HCT116 (cell line): ENCODE measurements at regions not wholly inside any gene's neighbourhood (a gene's known extent, or its start where the extent isn't known, plus 50 kb on each side); places are given as distances from the start of the nearest gene placed in this dataset.
A peak's percentile ranks its signal among the peaks of the same experiment; 100 is the strongest.

Source experiments
- ATAC-seq: fragments of 200-7000 bp; cut with Tn5 transposase; 2 replicates; pipeline ENCODE4 v1.9.1; 2020; ENCODE audit warnings: mild to moderate bottlenecking, moderate library complexity
- BruUV-seq: library from RNA; stranded (reverse); fragments of 400-500 nt; replicated peaks from 2 replicates; lab custom pipeline; 2021; lab: Mats Ljungman, UMichigan
- CTCF ChIA-PET: fragments of 300-600 bp; sonication (Branson Sonifier 250); formaldehyde crosslinking; loops from one replicate; lab custom pipeline; 2021; ENCODE audit warnings: antibody characterized with exemption; lab: Charles Lee
- POLR2A ChIA-PET: fragments of 300-600, 350-600 bp; sonication (Branson Sonifier 250); formaldehyde crosslinking; loops from one replicate; lab custom pipeline; 2021; ENCODE audit warnings: antibody characterized with exemption; lab: Charles Lee
- RAD21 ChIA-PET, 2 experiments: fragments of 300-600 bp; sonication (Branson Sonifier 250); formaldehyde crosslinking; loops; one replicate each; lab custom pipeline; 2023; ENCODE audit warnings: low total read pairs in 2 of 2; ENCODE audit not compliant: uncharacterized antibody in 2 of 2, unreplicated experiment in 2 of 2, low non-redundant PET in 1 of 2; lab: Charles Lee
- DNase-seq: peaks from one replicate; pipeline ENCODE4 v3.0.0-alpha.2; 2010; ENCODE audit warnings: low read depth, low spot score
- H2AFZ ChIP-seq: fragments of 200-600 bp; shearing (Covaris generic), sonication (generic); 2 replicates; pipeline ENCODE4 v1.6.1; 2017; ENCODE audit warnings: low read depth, mixed run types, mixed read lengths, antibody characterized with exemption, low read length; ENCODE audit not compliant: poor library complexity, severe bottlenecking
- H3K27ac ChIP-seq: 2 replicates; pipeline ENCODE4 v1.5.1; 2012; ENCODE audit warnings: low read depth, low read length
- H3K27me3 ChIP-seq: fragments of 200-600 bp; sonication (generic); 2 replicates; pipeline ENCODE4 v1.6.1; 2016; ENCODE audit warnings: mixed run types, low read length, mixed read lengths; ENCODE audit not compliant: insufficient read depth
- H3K36me3 ChIP-seq, 2 experiments: fragments of 200-500 bp in 1 of 2; fragments of 200-600 bp in 1 of 2; sonication (Bioruptor generic) in 1 of 2; sonication (generic) in 1 of 2; 2 replicates each; pipeline versions ENCODE4 v1.5.1 to v1.6.1; 2014 to 2016; ENCODE audit warnings: low read length in 2 of 2, inconsistent platforms in 1 of 2, mixed read lengths in 1 of 2, mixed run types in 1 of 2; ENCODE audit not compliant: insufficient read depth in 2 of 2, control insufficient read depth in 1 of 2
- H3K4me1 ChIP-seq, 2 experiments: fragments of 200-600 bp in 1 of 2; sonication (generic) in 1 of 2; 2 replicates each; pipeline versions ENCODE4 v1.5.1 to v1.6.1; 2012 to 2017; ENCODE audit warnings: low read length in 2 of 2, inconsistent platforms in 1 of 2, mild to moderate bottlenecking in 1 of 2, mixed read lengths in 1 of 2, mixed run types in 1 of 2, moderate library complexity in 1 of 2; ENCODE audit not compliant: insufficient read depth in 2 of 2, control insufficient read depth in 1 of 2
- H3K4me2 ChIP-seq: fragments of 200-600 bp; sonication (generic); 2 replicates; pipeline ENCODE4 v1.6.1; 2017; ENCODE audit warnings: mixed run types, low read length, mixed read lengths
- H3K4me3 ChIP-seq, 2 experiments: fragments of 200-600 bp in 1 of 2; sonication (generic) in 1 of 2; replicated peaks in 1 of 2; 2 replicates each; pipeline ENCODE4 v1.5.1; 2011 to 2016; ENCODE audit warnings: low read length in 2 of 2, control low read depth in 1 of 2, low read depth in 1 of 2, mild to moderate bottlenecking in 1 of 2, mixed read lengths in 1 of 2, mixed run types in 1 of 2
- H3K79me2 ChIP-seq: fragments of 200-600 bp; sonication (generic); 2 replicates; pipeline ENCODE4 v1.6.1; 2017; ENCODE audit warnings: mild to moderate bottlenecking, mixed run types, low read length, moderate library complexity, mixed read lengths; ENCODE audit not compliant: insufficient read depth
- H3K9ac ChIP-seq: fragments of 200-600 bp; sonication (generic); 2 replicates; pipeline ENCODE4 v1.6.1; 2016; ENCODE audit warnings: low read length, mixed read lengths
- H3K9me2 ChIP-seq: fragments of 200-600 bp; sonication (generic), shearing (Covaris generic); 2 replicates; pipeline ENCODE4 v1.6.1; 2017; ENCODE audit warnings: mixed run types, mild to moderate bottlenecking, moderate library complexity; ENCODE audit not compliant: insufficient read depth
- H3K9me3 ChIP-seq, 2 experiments: fragments of 200-500 bp in 1 of 2; fragments of 200-600 bp in 1 of 2; sonication (Bioruptor generic) in 1 of 2; sonication (generic) in 1 of 2; 2 replicates each; pipeline ENCODE4 v1.6.1; 2014 to 2017; ENCODE audit warnings: low read length in 2 of 2, mixed read lengths in 2 of 2, inconsistent platforms in 1 of 2, low read depth in 1 of 2, mild to moderate bottlenecking in 1 of 2, mixed run types in 1 of 2, moderate library complexity in 1 of 2; ENCODE audit not compliant: control insufficient read depth in 1 of 2, insufficient read depth in 1 of 2
- H4K20me1 ChIP-seq: fragments of 200-600 bp; sonication (generic), shearing (Covaris generic); 2 replicates; pipeline ENCODE4 v1.6.1; 2017; ENCODE audit warnings: mixed run types, mild to moderate bottlenecking, moderate library complexity; ENCODE audit not compliant: insufficient read depth
- ELF1 ChIP-seq: IDR thresholded peaks from 2 replicates; pipeline ENCODE4 v1.6.1; 2012; ENCODE audit warnings: low read depth, borderline replicate concordance
- FOSL1 ChIP-seq: IDR thresholded peaks from 2 replicates; pipeline ENCODE4 v1.6.1; 2012; ENCODE audit warnings: low read depth
- POLR2A ChIP-seq: IDR thresholded peaks from 2 replicates; pipeline ENCODE4 v1.7.0; 2011; ENCODE audit warnings: borderline replicate concordance; ENCODE audit not compliant: insufficient read depth, insufficient read length; ENCODE audit errors: extremely low read depth
- ZNF274 ChIP-seq: fragments of 200-500 bp; sonication (Bioruptor generic); IDR thresholded peaks from 2 replicates; pipeline ENCODE4 v1.6.1; 2014; ENCODE audit warnings: mild to moderate bottlenecking, low read depth, low read length, inconsistent platforms
- intact Hi-C: fragments of 100-400 bp; cut with micrococcal nuclease; formaldehyde crosslinking; loops from 2 replicates; pipeline ENCODE4 v1.10.0; 2022
- TF ChIP-seq, protein P1 (sequence below), 3 experiments: fragments of 200-600 bp in 1 of 3; sonication (generic) in 1 of 3; IDR thresholded peaks in 2 of 3; conservative IDR thresholded peaks in 1 of 3; 2 replicates each; pipeline ENCODE4 v1.5.1; 2012 to 2017; ENCODE audit warnings: low read depth in 2 of 3, low read length in 2 of 3, antibody characterized with exemption in 1 of 3, borderline replicate concordance in 1 of 3, control low read depth in 1 of 3, mild to moderate bottlenecking in 1 of 3, mixed read lengths in 1 of 3, mixed run types in 1 of 3, moderate library complexity in 1 of 3; ENCODE audit not compliant: insufficient read depth in 1 of 3
- TF ChIP-seq, protein P2 (sequence below): IDR thresholded peaks from 2 replicates; pipeline ENCODE4 v1.6.1; 2011; ENCODE audit warnings: mild to moderate bottlenecking, low read length, moderate library complexity; ENCODE audit not compliant: insufficient replicate concordance; ENCODE audit errors: extremely low read depth

GRCh38 chr12:91563011-91563765 is 380.6 kb upstream of the DCN start (continued):
- TF ChIP-seq, protein P1, sequence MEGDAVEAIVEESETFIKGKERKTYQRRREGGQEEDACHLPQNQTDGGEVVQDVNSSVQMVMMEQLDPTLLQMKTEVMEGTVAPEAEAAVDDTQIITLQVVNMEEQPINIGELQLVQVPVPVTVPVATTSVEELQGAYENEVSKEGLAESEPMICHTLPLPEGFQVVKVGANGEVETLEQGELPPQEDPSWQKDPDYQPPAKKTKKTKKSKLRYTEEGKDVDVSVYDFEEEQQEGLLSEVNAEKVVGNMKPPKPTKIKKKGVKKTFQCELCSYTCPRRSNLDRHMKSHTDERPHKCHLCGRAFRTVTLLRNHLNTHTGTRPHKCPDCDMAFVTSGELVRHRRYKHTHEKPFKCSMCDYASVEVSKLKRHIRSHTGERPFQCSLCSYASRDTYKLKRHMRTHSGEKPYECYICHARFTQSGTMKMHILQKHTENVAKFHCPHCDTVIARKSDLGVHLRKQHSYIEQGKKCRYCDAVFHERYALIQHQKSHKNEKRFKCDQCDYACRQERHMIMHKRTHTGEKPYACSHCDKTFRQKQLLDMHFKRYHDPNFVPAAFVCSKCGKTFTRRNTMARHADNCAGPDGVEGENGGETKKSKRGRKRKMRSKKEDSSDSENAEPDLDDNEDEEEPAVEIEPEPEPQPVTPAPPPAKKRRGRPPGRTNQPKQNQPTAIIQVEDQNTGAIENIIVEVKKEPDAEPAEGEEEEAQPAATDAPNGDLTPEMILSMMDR (IDR thresholded peaks at IDR 0.05 in 2 of 3, conservative IDR thresholded peaks at IDR 0.05 in 1 of 3; ENCODE audit: borderline replicate concordance in 1 of 3, insufficient read depth in 1 of 3, low read depth in 2 of 3, low read length in 2 of 3), result no peak
- TF ChIP-seq POLR2A (no peak), ZNF274 (no peak), FOSL1 (no peak), ELF1 (no peak)
- TF ChIP-seq, all 23 proteins: peak for 0

DNA sequence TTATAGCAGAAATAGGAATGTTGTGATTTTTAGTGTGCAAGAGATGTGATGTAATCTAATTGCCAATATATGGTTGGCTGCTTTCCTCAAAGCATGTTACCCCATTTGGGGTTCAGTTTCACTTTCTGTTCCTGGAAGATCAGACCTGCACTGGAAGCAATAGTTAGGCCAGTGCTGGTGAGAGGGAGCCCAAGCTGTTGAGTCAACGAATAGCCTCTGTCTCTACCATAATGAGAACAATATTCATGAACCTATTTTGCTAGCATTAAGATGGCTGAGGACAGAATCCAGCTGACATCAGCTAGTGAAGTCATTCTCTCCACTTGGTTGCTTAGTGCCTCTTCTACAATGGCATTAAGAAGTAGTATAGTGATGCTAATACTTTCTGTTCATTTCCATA is 379.9 kb upstream of the DCN start:
- no peak for DNase-seq
- RAD21 ChIA-PET, result no interaction called here
- Histone ChIP-seq H3K4me3 (no peak overlapping the region; a peak in 1 of 4 replicates), H3K36me3 (no peaks in the 10 kb centered on the region), H3K9me3 (no peaks in the 10 kb centered on the region), H3K9me2 (no peaks in the 10 kb centered on the region), H3K9ac (no peak overlapping the region), H3K79me2 (no peaks in the 10 kb centered on the region), H3K4me2 (peak overlapping the region; percentile 29), H4K20me1 (no peaks in the 10 kb centered on the region), H2AFZ (peak overlapping the region; percentile 92), H3K27ac (no peak overlapping the region), H3K27me3 (no peaks in the 10 kb centered on the region), H3K4me1 (no peaks in the 10 kb centered on the region)
- CTCF ChIA-PET, result interaction anchor here (1.3 kb wide), 1 partner anchor 18 kb away, joined by 3 read pairs; no protein-coding TSS in a partner anchor
- POLR2A ChIA-PET, result no interaction called here
- intact Hi-C loops, result no loop called here
- no TSS peak for BruUV-seq
- ATAC-seq, result no peak; the same call in 1 of the 2 replicates
- TF ChIP-seq, protein P2, sequence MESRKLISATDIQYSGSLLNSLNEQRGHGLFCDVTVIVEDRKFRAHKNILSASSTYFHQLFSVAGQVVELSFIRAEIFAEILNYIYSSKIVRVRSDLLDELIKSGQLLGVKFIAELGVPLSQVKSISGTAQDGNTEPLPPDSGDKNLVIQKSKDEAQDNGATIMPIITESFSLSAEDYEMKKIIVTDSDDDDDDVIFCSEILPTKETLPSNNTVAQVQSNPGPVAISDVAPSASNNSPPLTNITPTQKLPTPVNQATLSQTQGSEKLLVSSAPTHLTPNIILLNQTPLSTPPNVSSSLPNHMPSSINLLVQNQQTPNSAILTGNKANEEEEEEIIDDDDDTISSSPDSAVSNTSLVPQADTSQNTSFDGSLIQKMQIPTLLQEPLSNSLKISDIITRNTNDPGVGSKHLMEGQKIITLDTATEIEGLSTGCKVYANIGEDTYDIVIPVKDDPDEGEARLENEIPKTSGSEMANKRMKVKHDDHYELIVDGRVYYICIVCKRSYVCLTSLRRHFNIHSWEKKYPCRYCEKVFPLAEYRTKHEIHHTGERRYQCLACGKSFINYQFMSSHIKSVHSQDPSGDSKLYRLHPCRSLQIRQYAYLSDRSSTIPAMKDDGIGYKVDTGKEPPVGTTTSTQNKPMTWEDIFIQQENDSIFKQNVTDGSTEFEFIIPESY, result no peak
